Breast epithelium (tissue), 4 donors: ENCODE measurements at regions not wholly inside any gene's neighbourhood (a gene's known extent, or its start where the extent isn't known, plus 50 kb on each side); places are given as distances from the start of the nearest gene placed in this dataset.

Source experiments
- DNase-seq, 2 donors: peaks; one replicate each; pipeline ENCODE4 v3.0.0-alpha.2; 2019; ENCODE audit warnings: low spot score in 2 of 2
- H3K27ac ChIP-seq, 2 donors: fragments of 200-600 bp; sonication (generic) in 1 of 2; one replicate each; pipeline ENCODE4 v1.5.1; 2016 to 2019; ENCODE audit warnings: mild to moderate bottlenecking in 1 of 2
- H3K27me3 ChIP-seq, 2 donors: fragments of 200-600 bp; sonication (generic) in 1 of 2; one replicate each; pipeline versions ENCODE4 v1.5.1 to v1.6.0; 2017 to 2019; ENCODE audit warnings: control low read depth in 1 of 2, mild to moderate bottlenecking in 1 of 2
- H3K36me3 ChIP-seq: fragments of 200-600 bp; one replicate; pipeline ENCODE4 v1.5.1; 2019
- H3K4me1 ChIP-seq, 2 donors: fragments of 200-600 bp; sonication (generic); one replicate each; pipeline ENCODE4 v1.5.1; 2016 to 2019; ENCODE audit warnings: control low read depth in 1 of 2
- H3K4me3 ChIP-seq, 3 donors: fragments of 200-600 bp; sonication (generic); 1 replicate in 2 of 3; 2 replicates in 1 of 3; pipeline ENCODE4 v1.5.1; 2016 to 2019; ENCODE audit warnings: mild to moderate bottlenecking in 3 of 3, moderate library complexity in 2 of 3
- H3K9me3 ChIP-seq, 2 donors: fragments of 200-600 bp; sonication (generic) in 1 of 2; one replicate each; pipeline ENCODE4 v1.5.1; 2016 to 2019; ENCODE audit warnings: control low read depth in 1 of 2
- CTCF ChIP-seq, 3 donors: fragments of 450-650 bp; IDR thresholded peaks; one replicate each; pipeline ENCODE4 v1.5.1; 2016 to 2017; ENCODE audit warnings: antibody characterized with exemption in 3 of 3, mild to moderate bottlenecking in 3 of 3, moderate library complexity in 3 of 3
- POLR2A ChIP-seq: fragments of 450-650 bp; IDR thresholded peaks from one replicate; pipeline ENCODE4 v1.6.1; 2016; ENCODE audit warnings: antibody characterized with exemption, mild to moderate bottlenecking, moderate library complexity
- POLR2AphosphoS5 ChIP-seq, 3 donors: sonication (generic); formaldehyde crosslinking; IDR thresholded peaks; one replicate each; pipeline ENCODE4 v1.6.1; 2017; ENCODE audit warnings: antibody characterized with exemption in 3 of 3
- intact Hi-C: fragments of 100-400 bp; cut with DNase I; formaldehyde crosslinking; loops from one replicate; pipeline ENCODE4 v1.15.1; 2023; ENCODE audit warnings: low total_unique reads

GRCh38 chr3:106272302-106272701, 403.5 kb upstream of the CBLB start:
- TF ChIP-seq CTCF (IDR thresholded peaks at IDR 0.05) (no peak), POLR2AphosphoS5 (IDR thresholded peaks at IDR 0.05) (no peak), POLR2A (no peak)
- Histone ChIP-seq H3K9me3 (no peaks in the 10 kb centered on the region), H3K27me3 (no peaks in the 10 kb centered on the region), H3K27ac (no peak overlapping the region), H3K36me3 (no peaks in the 10 kb centered on the region), H3K4me3 (no peak overlapping the region), H3K4me1 (no peaks in the 10 kb centered on the region)
- intact Hi-C loops: loop anchor here (5.0 kb wide), 1 partner anchor 255 kb away; no protein-coding TSS in a partner anchor
- no peak for DNase-seq

GRCh38 chr3:106275592-106275991, 406.8 kb upstream of the CBLB start:
- Histone ChIP-seq H3K27me3 (no peaks in the 10 kb centered on the region), H3K4me3 (no peak overlapping the region), H3K27ac (no peak overlapping the region), H3K9me3 (no peaks in the 10 kb centered on the region), H3K36me3 (no peaks in the 10 kb centered on the region), H3K4me1 (no peaks in the 10 kb centered on the region)
- intact Hi-C loops: no loop called here
- DNase-seq: no peak
- no peak for TF ChIP-seq POLR2A
- no peak for TF ChIP-seq CTCF (IDR thresholded peaks at IDR 0.05)
- no peak for TF ChIP-seq POLR2AphosphoS5 (IDR thresholded peaks at IDR 0.05)

- intact Hi-C loops: no loop called here
- Histone ChIP-seq H3K9me3 (no peaks in the 10 kb centered on the region), H3K4me3 (no peak overlapping the region), H3K27ac (no peak overlapping the region), H3K27me3 (no peaks in the 10 kb centered on the region), H3K36me3 (no peaks in the 10 kb centered on the region), H3K4me1 (no peaks in the 10 kb centered on the region)
- DNase-seq: no peak
- TF ChIP-seq CTCF (IDR thresholded peaks at IDR 0.05) (no peak), POLR2AphosphoS5 (IDR thresholded peaks at IDR 0.05) (no peak), POLR2A (no peak)
Measured at GRCh38 chr3:106276151-106276550, 407.3 kb upstream of the CBLB start.

- TF ChIP-seq CTCF (IDR thresholded peaks at IDR 0.05): no peak
- no peak for TF ChIP-seq POLR2A
- TF ChIP-seq POLR2AphosphoS5 (IDR thresholded peaks at IDR 0.05): no peak
- Histone ChIP-seq H3K27ac (no peak overlapping the region), H3K9me3 (no peaks in the 10 kb centered on the region)
Measured at GRCh38 chr3:106276755-106277612, 408.2 kb upstream of the CBLB start.

GRCh38 chr3:106277731-106278130, 408.9 kb upstream of the CBLB start:
- no peaks in the 10 kb centered on the region for H3K4me1 ChIP-seq
- no peaks in the 10 kb centered on the region for H3K36me3 ChIP-seq
- DNase-seq: no peak
- H3K9me3 ChIP-seq: no peaks in the 10 kb centered on the region
- TF ChIP-seq POLR2AphosphoS5 (IDR thresholded peaks at IDR 0.05): no peak
- TF ChIP-seq POLR2A: no peak
- no peak for TF ChIP-seq CTCF (IDR thresholded peaks at IDR 0.05)
- H3K27ac ChIP-seq: no peak overlapping the region
- no peaks in the 10 kb centered on the region for H3K27me3 ChIP-seq
- intact Hi-C loops: no loop called here
- H3K4me3 ChIP-seq: no peak overlapping the region

More at GRCh38 chr3:106276755-106277612, 408.2 kb upstream of the CBLB start:
- no peak for DNase-seq
- H3K4me1 ChIP-seq: no peaks in the 10 kb centered on the region
- no peaks in the 10 kb centered on the region for H3K36me3 ChIP-seq
- intact Hi-C loops: no loop called here
- no peaks in the 10 kb centered on the region for H3K27me3 ChIP-seq
- no peak overlapping the region for H3K4me3 ChIP-seq
